Activated naive CD4-positive, alpha-beta T cell treated with anti-CD3 and anti-CD28 coated beads for 36 hours (primary cell): ENCODE measurements at regions not wholly inside any gene's neighbourhood (a gene's known extent, or its start where the extent isn't known, plus 50 kb on each side); places are given as distances from the start of the nearest gene placed in this dataset.

Source experiments
- CTCF ChIA-PET: fragments of 350-600 bp; sonication (Branson Sonifier 250); formaldehyde crosslinking; loops from one replicate; lab custom pipeline; 2021; ENCODE audit warnings: antibody characterized with exemption; lab: Charles Lee
- DNase-seq: peaks from one replicate; pipeline ENCODE4 v3.0.0-alpha.2; 2020
- H3K27ac Mint-ChIP-seq: one replicate; pipeline ENCODE4 v1.8.0; 2021; ENCODE audit warnings: mild to moderate bottlenecking, mixed read lengths
- H3K27me3 Mint-ChIP-seq: one replicate; pipeline ENCODE4 v1.8.0; 2021; ENCODE audit warnings: low read depth, mixed read lengths
- H3K36me3 Mint-ChIP-seq: one replicate; pipeline ENCODE4 v1.8.0; 2021; ENCODE audit warnings: low read depth, mixed read lengths
- H3K4me1 Mint-ChIP-seq: one replicate; pipeline ENCODE4 v1.8.0; 2021; ENCODE audit warnings: low read depth, mixed read lengths
- H3K4me3 Mint-ChIP-seq: one replicate; pipeline ENCODE4 v1.8.0; 2021; ENCODE audit warnings: mild to moderate bottlenecking, moderate library complexity, mixed read lengths
- H3K9me3 Mint-ChIP-seq: one replicate; pipeline ENCODE4 v1.8.0; 2021; ENCODE audit warnings: mixed read lengths
- intact Hi-C: fragments of 100-400 bp; cut with micrococcal nuclease; formaldehyde crosslinking; loops from one replicate; pipeline ENCODE4 v1.15.1; 2023

DNA sequence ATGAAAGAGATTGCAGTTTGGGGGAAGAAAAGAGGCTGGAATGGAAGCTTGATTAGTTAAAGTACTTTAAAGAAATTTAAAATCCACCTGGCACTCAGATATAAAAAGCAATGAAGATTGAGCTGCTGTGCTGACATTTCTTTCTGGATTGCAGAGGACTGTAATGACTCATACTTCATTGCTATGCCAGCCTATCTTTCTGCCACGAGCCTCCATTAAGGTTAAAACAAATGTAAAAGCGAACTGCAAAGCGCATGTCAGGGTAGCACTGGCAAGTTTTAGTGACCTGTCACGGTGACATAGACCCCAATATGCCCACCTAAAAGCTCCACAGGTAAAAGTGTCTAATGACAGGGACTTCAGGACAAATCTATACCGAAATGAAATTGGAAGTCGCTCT, 449.6 kb downstream of the C6orf118 start:
- no peaks in the 10 kb centered on the region for H3K36me3 Mint-ChIP-seq
- CTCF ChIA-PET, result no interaction called here
- H3K9me3 Mint-ChIP-seq, result no peaks in the 10 kb centered on the region
- intact Hi-C loops, result no loop called here
- no peaks in the 10 kb centered on the region for H3K4me1 Mint-ChIP-seq
- no peak overlapping the region for H3K27ac Mint-ChIP-seq
- H3K27me3 Mint-ChIP-seq, result no peaks in the 10 kb centered on the region
- no peak overlapping the region for H3K4me3 Mint-ChIP-seq
- no peak for DNase-seq

DNA sequence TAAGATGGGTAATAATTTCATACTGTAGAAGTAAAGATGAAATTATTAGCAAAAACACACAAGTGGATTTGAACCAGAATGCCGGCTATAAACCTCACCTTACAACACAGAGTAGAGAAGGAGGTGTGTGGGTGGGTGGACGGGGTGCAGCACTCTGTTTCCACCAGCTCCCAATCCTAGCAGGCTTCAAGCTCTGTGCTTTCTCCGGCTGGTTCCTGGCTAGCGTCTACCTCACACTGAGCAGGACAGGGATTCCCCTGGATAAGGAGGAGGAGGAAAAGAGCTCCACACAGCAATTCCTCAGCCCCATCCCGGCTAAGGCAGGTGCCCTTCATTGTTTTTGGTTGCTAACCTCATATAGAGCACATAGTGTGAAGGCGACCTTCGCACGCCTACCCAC, 453.3 kb downstream of the C6orf118 start:
- Mint-ChIP-seq H3K4me3 (no peak overlapping the region), H3K27me3 (no peaks in the 10 kb centered on the region), H3K9me3 (no peaks in the 10 kb centered on the region), H3K36me3 (no peaks in the 10 kb centered on the region), H3K4me1 (no peaks in the 10 kb centered on the region), H3K27ac (no peak overlapping the region)
- CTCF ChIA-PET, result no interaction called here
- no peak for DNase-seq
- intact Hi-C loops, result no loop called here

DNA sequence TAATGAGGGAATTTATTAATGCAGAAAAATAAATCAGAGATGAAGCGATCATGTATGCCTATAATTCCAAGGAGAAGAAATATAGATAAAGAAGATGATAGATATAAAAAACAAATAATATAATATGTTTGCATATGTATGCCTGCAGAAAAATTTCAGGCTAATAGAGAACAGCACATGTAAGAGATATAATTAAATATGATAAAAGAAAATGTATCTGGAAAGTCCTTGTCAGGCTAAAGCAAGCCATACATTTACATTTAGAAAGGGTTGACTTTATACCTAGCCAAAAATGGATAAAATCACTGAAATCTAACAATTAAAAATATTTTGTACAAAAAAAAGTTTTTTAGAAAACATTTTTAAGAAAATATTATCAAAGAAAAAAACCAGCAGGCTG, 454.1 kb downstream of the C6orf118 start:
- Mint-ChIP-seq H3K27ac (no peak overlapping the region), H3K4me1 (no peaks in the 10 kb centered on the region)

DNA sequence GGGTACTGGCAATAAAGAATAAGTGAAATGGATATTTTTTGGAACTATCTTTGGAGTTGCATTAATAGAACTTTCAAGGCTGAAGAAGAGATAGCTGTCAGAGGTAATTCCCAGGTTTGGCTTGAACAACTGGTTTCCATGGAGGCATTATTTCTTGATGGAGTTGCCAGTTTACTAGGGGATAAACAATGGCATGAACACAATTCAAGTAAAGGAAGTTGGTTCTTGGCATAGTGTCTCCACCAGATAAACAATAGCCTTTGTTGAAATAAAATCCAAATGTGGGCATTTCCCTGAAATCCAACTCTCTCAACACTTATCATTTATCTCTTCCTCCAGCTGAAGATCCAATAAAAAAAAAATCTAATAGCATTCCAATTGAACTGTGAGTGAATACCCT, 454.9 kb downstream of the C6orf118 start:
- no peak overlapping the region for H3K4me3 Mint-ChIP-seq
- no peaks in the 10 kb centered on the region for H3K27me3 Mint-ChIP-seq
- no peaks in the 10 kb centered on the region for H3K36me3 Mint-ChIP-seq
- H3K27ac Mint-ChIP-seq, result no peak overlapping the region
- no peak for DNase-seq
- no peaks in the 10 kb centered on the region for H3K9me3 Mint-ChIP-seq
- intact Hi-C loops, result no loop called here
- no peaks in the 10 kb centered on the region for H3K4me1 Mint-ChIP-seq
- CTCF ChIA-PET, result no interaction called here

More for the DNA sequence above, 454.1 kb downstream of the C6orf118 start:
- Mint-ChIP-seq H3K9me3 (no peaks in the 10 kb centered on the region), H3K4me3 (no peak overlapping the region), H3K36me3 (no peaks in the 10 kb centered on the region), H3K27me3 (no peaks in the 10 kb centered on the region)
- CTCF ChIA-PET, result no interaction called here
- intact Hi-C loops, result no loop called here
- DNase-seq, result no peak

DNA sequence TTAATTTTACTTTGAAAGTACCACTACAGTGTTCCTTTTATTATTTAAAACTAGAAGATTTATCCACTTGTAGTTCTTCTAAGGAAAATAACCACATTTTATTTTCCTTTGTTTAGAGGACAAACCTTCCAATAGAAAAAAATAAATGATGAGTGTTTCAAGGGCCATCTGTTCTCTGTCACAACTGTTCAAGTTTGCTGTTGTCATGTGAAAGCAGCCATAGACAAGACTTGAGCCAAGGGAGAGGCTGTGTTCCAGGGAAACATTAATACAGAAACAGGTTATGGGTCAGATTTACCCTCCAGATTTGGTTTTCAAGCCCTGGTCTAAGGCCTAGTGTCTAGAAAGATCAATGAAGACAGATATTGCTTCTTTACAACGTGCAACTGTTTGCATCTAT, 463.6 kb downstream of the C6orf118 start:
- Mint-ChIP-seq H3K27me3 (no peaks in the 10 kb centered on the region), H3K4me1 (no peaks in the 10 kb centered on the region), H3K36me3 (no peaks in the 10 kb centered on the region), H3K27ac (no peak overlapping the region), H3K9me3 (peaks cover 2% of the 10 kb centered on the region), H3K4me3 (no peak overlapping the region)
- intact Hi-C loops, result no loop called here
- DNase-seq, result no peak
- CTCF ChIA-PET, result no interaction called here

DNA sequence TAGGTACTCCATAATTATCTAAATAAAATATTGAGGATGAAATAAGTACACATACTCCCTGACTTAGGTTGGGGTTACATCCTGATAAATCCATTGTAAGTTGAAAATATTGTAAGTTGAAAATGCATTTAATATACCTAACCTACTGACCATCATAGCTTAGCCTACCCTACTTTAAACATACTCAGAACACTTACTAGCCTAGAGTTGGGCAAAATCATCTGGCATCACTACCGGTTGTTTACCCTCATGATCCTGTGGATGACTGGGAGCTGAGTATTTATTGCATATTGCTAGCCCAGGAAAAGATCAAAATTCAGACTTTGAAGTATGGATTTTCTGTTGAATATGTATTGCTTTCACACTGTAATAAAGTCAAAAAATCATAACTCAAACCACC, 467.3 kb downstream of the C6orf118 start:
- Mint-ChIP-seq H3K27me3 (no peaks in the 10 kb centered on the region), H3K4me1 (no peaks in the 10 kb centered on the region), H3K4me3 (no peak overlapping the region), H3K27ac (no peak overlapping the region), H3K9me3 (peaks cover 2% of the 10 kb centered on the region), H3K36me3 (no peaks in the 10 kb centered on the region)
- DNase-seq, result no peak
- CTCF ChIA-PET, result interaction anchor here (0.7 kb wide), 1 partner anchor 1610 kb away, joined by 4 read pairs; no protein-coding TSS in a partner anchor
- intact Hi-C loops, result no loop called here

DNA sequence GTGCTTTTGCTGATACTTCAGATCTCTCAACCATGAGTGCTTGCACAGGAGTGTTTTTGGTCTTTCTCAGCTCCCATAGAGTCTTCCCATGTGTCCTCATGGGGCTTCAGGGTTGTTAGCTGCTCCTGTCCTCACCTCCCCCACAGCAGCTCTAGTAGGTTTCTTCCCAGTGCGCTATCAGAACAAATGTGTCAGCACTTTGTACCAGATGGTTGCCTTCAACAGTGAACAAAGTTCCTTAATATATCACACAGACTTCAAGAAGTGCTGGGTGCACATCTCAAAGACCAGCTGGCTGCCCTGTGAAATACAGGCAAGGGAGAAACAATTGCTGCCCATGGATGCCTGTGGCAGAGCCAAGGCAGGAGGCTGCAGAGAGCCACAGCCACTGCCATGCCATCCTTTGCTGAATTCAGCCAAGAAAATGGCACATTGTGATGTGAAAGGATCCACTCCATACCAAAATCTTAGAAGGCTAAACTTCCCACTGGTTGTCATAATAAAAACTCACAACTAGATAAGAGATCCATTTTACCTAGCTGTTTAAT, 471.3 kb downstream of the C6orf118 start:
- CTCF ChIA-PET, result no interaction called here
- H3K4me1 Mint-ChIP-seq, result no peaks in the 10 kb centered on the region
- H3K4me3 Mint-ChIP-seq, result no peak overlapping the region
- intact Hi-C loops, result no loop called here
- no peak overlapping the region for H3K27ac Mint-ChIP-seq
- H3K27me3 Mint-ChIP-seq, result no peaks in the 10 kb centered on the region
- DNase-seq, result no peak
- no peaks in the 10 kb centered on the region for H3K36me3 Mint-ChIP-seq
- H3K9me3 Mint-ChIP-seq, result no peaks in the 10 kb centered on the region

DNA sequence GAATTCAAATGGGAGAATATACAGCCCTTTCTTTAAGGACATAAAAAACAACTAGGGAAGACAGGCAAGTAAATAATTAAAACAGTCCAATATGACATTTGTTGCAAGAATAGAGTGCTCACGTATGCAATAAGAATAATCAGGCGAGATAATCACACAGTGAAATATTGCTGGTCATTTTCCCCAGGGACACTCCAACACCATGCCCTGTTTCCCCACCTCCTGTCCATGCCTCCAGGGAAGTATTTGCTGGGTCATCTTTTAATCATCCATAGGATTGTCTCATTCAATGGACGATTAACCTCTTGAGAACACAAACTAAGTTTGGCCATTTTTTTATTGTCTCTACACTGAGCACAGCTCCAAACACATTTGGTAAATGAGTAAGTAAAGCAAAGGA, 472.9 kb downstream of the C6orf118 start:
- no peak for DNase-seq
- CTCF ChIA-PET, result no interaction called here
- intact Hi-C loops, result no loop called here
- Mint-ChIP-seq H3K9me3 (peaks cover 2% of the 10 kb centered on the region), H3K4me1 (no peaks in the 10 kb centered on the region), H3K27ac (no peak overlapping the region), H3K4me3 (no peak overlapping the region), H3K27me3 (no peaks in the 10 kb centered on the region), H3K36me3 (no peaks in the 10 kb centered on the region)

DNA sequence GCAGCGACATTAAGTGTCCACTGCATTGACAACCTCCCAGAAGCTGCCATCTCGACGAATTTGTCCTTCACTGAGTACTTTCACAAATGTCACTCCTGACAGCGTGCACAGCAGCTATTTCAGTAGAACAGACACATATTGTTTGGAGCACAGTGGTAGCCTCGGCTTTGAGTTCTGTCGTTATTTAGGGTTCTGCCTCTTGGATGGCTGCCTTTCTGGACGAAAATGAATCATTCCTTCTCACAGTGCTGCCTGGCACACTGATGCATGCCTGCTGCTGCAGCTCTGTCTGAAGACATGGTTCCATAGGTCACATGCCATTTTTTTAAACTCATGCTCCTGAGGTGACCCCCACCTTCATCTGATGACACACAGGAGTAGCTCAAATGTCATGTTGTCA, 477.0 kb downstream of the C6orf118 start:
- no peaks in the 10 kb centered on the region for H3K36me3 Mint-ChIP-seq
- H3K9me3 Mint-ChIP-seq, result peaks cover 2% of the 10 kb centered on the region
- H3K27ac Mint-ChIP-seq, result no peak overlapping the region
- no peaks in the 10 kb centered on the region for H3K27me3 Mint-ChIP-seq
- CTCF ChIA-PET, result no interaction called here
- DNase-seq, result no peak
- H3K4me1 Mint-ChIP-seq, result no peaks in the 10 kb centered on the region
- no peak overlapping the region for H3K4me3 Mint-ChIP-seq
- intact Hi-C loops, result no loop called here

DNA sequence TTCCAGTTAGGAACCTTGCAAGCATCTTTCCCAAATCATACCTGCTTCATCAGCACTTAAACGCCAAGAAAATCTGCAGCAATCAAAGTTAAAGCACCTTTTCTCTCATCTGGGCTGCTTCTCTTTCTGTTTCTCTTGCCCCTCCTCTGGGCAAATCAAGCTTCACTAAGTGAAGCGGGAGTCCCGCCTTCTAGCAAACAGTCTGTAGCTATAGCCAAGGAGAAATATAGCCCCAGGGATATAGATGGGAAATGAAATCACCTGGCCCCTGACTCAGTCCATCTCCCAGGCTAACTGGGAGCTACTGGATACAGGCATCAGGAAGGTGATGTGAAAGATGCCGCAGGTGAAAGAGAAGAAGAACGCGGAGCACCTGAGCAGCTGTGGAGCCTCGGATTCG, 481.9 kb downstream of the C6orf118 start:
- no peaks in the 10 kb centered on the region for H3K36me3 Mint-ChIP-seq
- no peak overlapping the region for H3K27ac Mint-ChIP-seq
- CTCF ChIA-PET, result no interaction called here
- no peaks in the 10 kb centered on the region for H3K27me3 Mint-ChIP-seq
- H3K4me1 Mint-ChIP-seq, result no peaks in the 10 kb centered on the region
- DNase-seq, result no peak
- no peak overlapping the region for H3K4me3 Mint-ChIP-seq
- H3K9me3 Mint-ChIP-seq, result peaks cover 5% of the 10 kb centered on the region
- intact Hi-C loops, result no loop called here

DNA sequence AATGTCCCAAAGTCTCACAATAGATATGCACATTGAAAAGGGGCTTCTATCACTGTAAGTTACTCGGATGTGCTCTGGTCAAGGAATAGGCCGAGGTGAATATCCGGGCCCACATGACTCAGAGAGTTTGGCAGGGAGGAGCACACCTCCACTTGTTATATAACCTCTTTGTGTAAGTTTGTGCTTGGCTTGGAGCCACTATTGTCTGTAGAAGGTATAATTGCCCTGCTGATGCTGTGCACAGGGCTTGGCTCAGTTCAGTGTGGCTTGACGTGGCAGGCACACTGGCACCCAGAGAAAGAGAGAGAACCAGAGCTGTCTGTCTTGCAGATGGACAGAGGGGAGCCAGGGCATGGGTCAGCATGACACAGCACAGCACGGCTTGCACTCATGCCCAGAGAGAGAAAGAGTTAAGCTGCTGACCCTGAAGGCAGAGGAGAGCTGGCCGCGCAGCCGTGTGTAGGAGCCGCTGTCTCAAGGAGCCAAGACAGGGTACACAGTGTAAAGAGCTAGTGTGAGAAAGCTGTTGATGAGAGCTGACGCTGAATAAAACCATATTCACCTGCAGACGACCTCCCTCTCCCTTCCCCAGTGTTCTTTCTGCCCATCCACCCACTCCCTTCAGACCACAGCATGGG, 482.5 kb downstream of the C6orf118 start:
- no peaks in the 10 kb centered on the region for H3K27me3 Mint-ChIP-seq
- CTCF ChIA-PET, result no interaction called here
- H3K9me3 Mint-ChIP-seq, result peaks cover 7% of the 10 kb centered on the region
- DNase-seq, result no peak
- H3K36me3 Mint-ChIP-seq, result no peaks in the 10 kb centered on the region
- no peak overlapping the region for H3K4me3 Mint-ChIP-seq
- no peaks in the 10 kb centered on the region for H3K4me1 Mint-ChIP-seq
- intact Hi-C loops, result no loop called here
- no peak overlapping the region for H3K27ac Mint-ChIP-seq

DNA sequence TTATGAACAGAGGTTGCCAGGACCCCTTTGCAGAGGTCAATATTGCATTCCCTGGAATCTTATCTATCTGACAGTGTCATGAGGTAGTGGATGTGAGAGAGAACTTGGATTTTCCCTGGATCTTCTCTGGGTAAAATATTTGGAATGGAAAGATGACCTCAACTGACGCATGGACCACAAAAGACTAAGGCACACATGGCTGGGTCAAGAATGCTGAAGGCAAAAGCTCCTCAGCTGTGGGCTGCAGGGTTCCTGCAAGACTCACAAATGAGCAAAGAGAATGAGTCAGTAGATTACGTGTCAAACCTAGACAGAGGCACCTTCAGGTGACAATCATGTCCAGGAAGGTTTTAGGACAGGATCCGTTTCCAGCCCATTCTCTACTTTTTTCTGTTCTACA, 484.0 kb downstream of the C6orf118 start:
- Mint-ChIP-seq H3K9me3 (peaks cover 6% of the 10 kb centered on the region), H3K4me3 (no peak overlapping the region), H3K27ac (no peak overlapping the region), H3K36me3 (no peaks in the 10 kb centered on the region), H3K27me3 (no peaks in the 10 kb centered on the region), H3K4me1 (no peaks in the 10 kb centered on the region)
- no peak for DNase-seq
- intact Hi-C loops, result no loop called here
- CTCF ChIA-PET, result no interaction called here

DNA sequence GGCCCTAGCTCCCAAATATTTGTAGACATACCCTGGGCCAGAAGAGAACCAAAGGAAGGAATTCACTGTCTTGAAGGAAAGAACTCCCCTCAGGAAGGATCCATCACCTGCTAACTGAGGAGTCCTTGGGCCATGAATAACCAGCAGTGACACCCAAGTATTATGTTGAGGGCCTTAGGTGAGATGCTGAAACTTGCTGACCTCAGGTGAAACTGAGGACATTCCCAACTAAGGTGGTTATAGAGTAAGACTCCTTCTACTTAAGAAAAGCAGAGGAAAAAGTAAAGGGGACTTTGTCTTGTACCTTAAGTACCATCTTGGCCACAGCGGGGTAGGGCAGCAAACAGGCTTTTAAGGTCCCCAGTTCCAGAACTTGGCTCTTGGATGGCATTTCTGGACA, 491.7 kb downstream of the C6orf118 start:
- Mint-ChIP-seq H3K36me3 (no peaks in the 10 kb centered on the region), H3K9me3 (peaks cover 4% of the 10 kb centered on the region), H3K27me3 (no peaks in the 10 kb centered on the region), H3K4me1 (no peaks in the 10 kb centered on the region), H3K4me3 (no peak overlapping the region), H3K27ac (no peak overlapping the region)
- no peak for DNase-seq
- CTCF ChIA-PET, result no interaction called here
- intact Hi-C loops, result no loop called here
